Naive thymus-derived CD8-positive, alpha-beta T cell (primary cell): ENCODE measurements at regions not wholly inside any gene's neighbourhood (a gene's known extent, or its start where the extent isn't known, plus 50 kb on each side); places are given as distances from the start of the nearest gene placed in this dataset.

Experiments
- ATAC-seq, 2 donors: fragments of 150-1000 bp; cut with Tn5 transposase in 1 of 2; sonication (Bioruptor Pico), chemical (Tn5 transposase) in 1 of 2; 1 replicate in 1 of 2; 2 replicates in 1 of 2; pipeline ENCODE4 v1.10.0; 2021; ENCODE audit warnings: mild to moderate bottlenecking in 2 of 2, moderate library complexity in 2 of 2
- POLR2A ChIA-PET: fragments of 350-600 bp; sonication (Branson Sonifier 250); formaldehyde crosslinking; loops from one replicate; lab custom pipeline; 2021; ENCODE audit warnings: antibody characterized with exemption; lab: Charles Lee
- DNase-seq, 10 donors: peaks; one replicate each; pipeline versions ENCODE4 v3.0.0 to v3.0.0-alpha.2; 2020 to 2022
- H3K27ac Mint-ChIP-seq, 10 donors: one replicate each; pipeline ENCODE4 v1.8.0; 2020 to 2022; ENCODE audit warnings: mild to moderate bottlenecking in 10 of 10, mixed read lengths in 10 of 10, moderate library complexity in 4 of 10, inconsistent platforms in 1 of 10
- H3K27me3 Mint-ChIP-seq, 5 donors: one replicate each; pipeline ENCODE4 v1.8.0; 2021 to 2022; ENCODE audit warnings: mixed read lengths in 5 of 5
- H3K36me3 Mint-ChIP-seq, 3 donors: one replicate each; pipeline ENCODE4 v1.8.0; 2020 to 2022; ENCODE audit warnings: mixed read lengths in 3 of 3, mild to moderate bottlenecking in 2 of 3, inconsistent platforms in 1 of 3
- H3K4me1 Mint-ChIP-seq, 4 donors: one replicate each; pipeline ENCODE4 v1.8.0; 2021 to 2022; ENCODE audit warnings: mixed read lengths in 4 of 4
- H3K4me3 Mint-ChIP-seq, 10 donors: one replicate each; pipeline ENCODE4 v1.8.0; 2020 to 2022; ENCODE audit warnings: mild to moderate bottlenecking in 10 of 10, mixed read lengths in 10 of 10, moderate library complexity in 6 of 10, inconsistent platforms in 1 of 10
- H3K9me3 Mint-ChIP-seq, 9 donors: one replicate each; pipeline ENCODE4 v1.8.0; 2020 to 2022; ENCODE audit warnings: mixed read lengths in 9 of 9, mild to moderate bottlenecking in 3 of 9, inconsistent platforms in 1 of 9, moderate library complexity in 1 of 9

DNA sequence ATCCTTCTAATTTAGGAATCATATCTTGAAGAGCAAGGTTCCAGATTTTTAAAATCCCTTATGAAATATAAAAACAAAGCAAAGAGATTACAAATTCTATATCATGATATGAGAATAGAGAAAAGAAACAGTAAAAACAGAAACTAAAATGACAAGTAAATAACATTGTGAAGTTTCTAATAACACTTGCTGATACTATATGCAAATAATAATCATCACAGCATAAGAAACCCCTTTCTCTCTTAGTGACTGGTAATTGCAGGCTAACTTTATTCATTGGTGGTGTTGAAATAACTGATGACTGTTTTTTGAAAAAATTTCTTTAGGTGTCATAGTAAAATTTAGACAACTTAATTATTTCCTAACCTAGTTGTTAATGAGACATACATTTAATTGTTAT lies 281.6 kb downstream of the PLA2G4A start:
- H3K27ac Mint-ChIP-seq: no peak overlapping the region
- no peaks in the 10 kb centered on the region for H3K27me3 Mint-ChIP-seq
- ATAC-seq (no peak), DNase-seq (no peak)
- H3K4me3 Mint-ChIP-seq: no peak overlapping the region
- H3K9me3 Mint-ChIP-seq: peaks cover 0 to 16% (median 1%) of the 10 kb centered on the region in 9 donors
- POLR2A ChIA-PET: no interaction called here
- no peaks in the 10 kb centered on the region for H3K36me3 Mint-ChIP-seq
- peaks cover 0 to 8% (median 2%) of the 10 kb centered on the region in 4 donors for H3K4me1 Mint-ChIP-seq

DNA sequence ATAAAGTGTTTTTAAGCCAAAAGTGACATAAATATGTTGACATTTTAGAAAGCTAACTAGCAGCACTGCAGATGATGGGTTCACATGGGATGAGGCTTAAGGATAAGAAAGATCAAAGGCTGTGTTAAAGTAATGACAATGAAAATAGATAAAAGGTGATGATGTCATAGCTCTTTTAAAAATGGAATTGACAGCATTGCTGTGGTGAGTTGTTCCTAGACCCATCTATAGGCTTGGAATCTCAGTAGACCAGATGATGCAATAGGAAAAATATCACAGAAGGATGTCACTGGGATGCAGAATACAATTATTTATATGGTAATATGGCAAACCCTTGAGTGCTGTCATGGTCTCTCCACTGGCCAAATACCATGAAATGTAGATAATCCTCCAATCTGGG lies 286.0 kb downstream of the PLA2G4A start:
- DNase-seq (no peak), ATAC-seq (no peak)
- no peak overlapping the region for H3K27ac Mint-ChIP-seq
- no peak overlapping the region for H3K4me3 Mint-ChIP-seq
- POLR2A ChIA-PET: no interaction called here
- H3K36me3 Mint-ChIP-seq: no peaks in the 10 kb centered on the region
- no peaks in the 10 kb centered on the region for H3K27me3 Mint-ChIP-seq
- H3K4me1 Mint-ChIP-seq: no peaks in the 10 kb centered on the region
- H3K9me3 Mint-ChIP-seq: peaks cover 0 to 18% (median 4%) of the 10 kb centered on the region in 9 donors

DNA sequence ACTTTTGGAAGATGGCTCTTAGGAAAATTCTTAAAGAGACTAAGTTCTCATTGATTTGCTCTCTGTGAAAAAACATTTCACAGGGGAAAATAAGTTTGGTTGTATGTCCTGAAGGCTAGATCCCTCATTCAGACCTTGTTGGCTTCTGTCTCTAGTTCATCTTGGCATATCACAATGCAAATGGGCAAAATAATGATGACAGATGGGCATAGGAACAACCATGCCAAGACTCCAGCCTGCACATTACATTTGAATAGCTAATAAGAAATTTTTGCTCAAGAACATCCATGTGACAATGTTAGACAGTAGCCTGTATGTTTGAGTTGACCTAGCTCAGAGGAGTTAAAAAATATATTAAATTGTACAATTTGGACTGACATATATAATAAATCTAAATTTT lies 292.9 kb downstream of the PLA2G4A start:
- POLR2A ChIA-PET: no interaction called here
- Mint-ChIP-seq H3K27ac (no peak overlapping the region), H3K27me3 (no peaks in the 10 kb centered on the region), H3K9me3 (peaks cover 0 to 25% (median 4%) of the 10 kb centered on the region in 9 donors), H3K4me1 (no peaks in the 10 kb centered on the region), H3K4me3 (no peak overlapping the region), H3K36me3 (no peaks in the 10 kb centered on the region)
- DNase-seq (no peak), ATAC-seq (no peak)

DNA sequence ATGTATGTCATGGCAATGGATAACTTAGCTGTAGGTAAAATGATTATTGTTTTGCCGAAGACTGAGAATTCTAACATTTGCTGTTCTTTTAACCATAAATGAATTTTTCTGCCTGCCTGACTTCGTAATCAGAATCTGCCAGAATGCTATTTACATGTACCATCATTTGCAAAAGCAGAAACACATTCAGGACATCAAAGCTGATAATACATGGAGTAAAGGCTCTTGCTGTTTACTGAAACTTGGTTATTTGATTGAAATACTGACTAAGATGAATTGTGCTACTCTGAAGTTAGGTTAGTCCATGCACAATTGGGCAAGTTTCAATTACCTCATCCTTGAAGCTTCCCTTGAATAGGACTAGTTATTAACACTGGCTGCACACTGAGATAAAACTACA lies 293.8 kb downstream of the PLA2G4A start:
- no peak overlapping the region for H3K4me3 Mint-ChIP-seq
- peaks cover 0 to 21% (median 3%) of the 10 kb centered on the region in 9 donors for H3K9me3 Mint-ChIP-seq
- no peak overlapping the region for H3K27ac Mint-ChIP-seq
- DNase-seq (no peak), ATAC-seq (no peak)
- no peaks in the 10 kb centered on the region for H3K27me3 Mint-ChIP-seq
- H3K4me1 Mint-ChIP-seq: no peaks in the 10 kb centered on the region
- H3K36me3 Mint-ChIP-seq: no peaks in the 10 kb centered on the region
- POLR2A ChIA-PET: no interaction called here

DNA sequence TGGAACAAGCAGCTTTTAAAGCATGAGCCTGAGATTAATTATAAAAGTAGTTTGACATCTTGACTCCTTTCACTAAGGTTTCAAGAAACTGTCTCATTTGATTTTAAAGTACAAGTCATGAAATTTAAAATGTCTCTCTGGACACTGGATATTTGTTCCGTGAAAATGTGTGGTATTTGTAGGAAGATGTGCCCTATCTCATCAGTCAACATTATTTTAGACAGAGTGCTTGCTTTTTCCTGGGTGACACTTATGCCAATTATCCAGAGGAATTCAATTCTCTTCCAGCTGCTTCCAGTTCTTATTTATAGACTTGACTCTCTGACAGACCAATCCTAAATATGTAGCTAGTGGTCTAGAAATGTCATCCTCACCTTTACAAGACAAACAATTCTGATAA lies 300.4 kb downstream of the PLA2G4A start:
- H3K36me3 Mint-ChIP-seq: peaks cover 0 to 3% (median 0%) of the 10 kb centered on the region in 3 donors
- ATAC-seq (no peak), DNase-seq (no peak)
- no peaks in the 10 kb centered on the region for H3K27me3 Mint-ChIP-seq
- no peak overlapping the region for H3K27ac Mint-ChIP-seq
- no peak overlapping the region for H3K4me3 Mint-ChIP-seq
- POLR2A ChIA-PET: no interaction called here
- H3K4me1 Mint-ChIP-seq: peaks cover 0 to 10% (median 3%) of the 10 kb centered on the region in 4 donors
- peaks cover 0 to 14% (median 4%) of the 10 kb centered on the region in 9 donors for H3K9me3 Mint-ChIP-seq

DNA sequence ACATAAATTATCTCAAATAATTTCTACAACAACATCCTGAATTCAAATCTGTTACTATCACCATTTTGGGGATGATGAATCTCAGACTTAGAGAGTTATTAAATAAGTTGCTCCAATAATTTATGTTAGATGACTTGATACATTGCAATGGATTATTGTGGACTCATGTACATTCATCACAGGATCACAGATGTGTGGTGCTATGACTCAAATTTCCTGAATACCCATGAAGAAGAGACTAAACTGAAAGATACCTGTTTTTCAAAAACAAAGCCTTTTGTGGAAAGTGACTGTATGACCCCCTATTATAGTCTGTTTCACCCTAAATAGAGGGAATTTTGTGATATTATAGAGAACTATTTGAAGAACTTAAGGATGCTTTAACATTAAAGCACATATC lies 315.0 kb downstream of the PLA2G4A start:
- peaks cover 3 to 47% (median 18%) of the 10 kb centered on the region in 9 donors for H3K9me3 Mint-ChIP-seq
- no peak for ATAC-seq
- no peaks in the 10 kb centered on the region for H3K27me3 Mint-ChIP-seq
- H3K4me1 Mint-ChIP-seq: peaks cover 0 to 6% (median 1%) of the 10 kb centered on the region in 4 donors
- no peak overlapping the region for H3K4me3 Mint-ChIP-seq
- no peak for DNase-seq
- POLR2A ChIA-PET: no interaction called here
- H3K36me3 Mint-ChIP-seq: peaks cover 2 to 8% (median 3%) of the 10 kb centered on the region in 3 donors
- no peak overlapping the region for H3K27ac Mint-ChIP-seq

DNA sequence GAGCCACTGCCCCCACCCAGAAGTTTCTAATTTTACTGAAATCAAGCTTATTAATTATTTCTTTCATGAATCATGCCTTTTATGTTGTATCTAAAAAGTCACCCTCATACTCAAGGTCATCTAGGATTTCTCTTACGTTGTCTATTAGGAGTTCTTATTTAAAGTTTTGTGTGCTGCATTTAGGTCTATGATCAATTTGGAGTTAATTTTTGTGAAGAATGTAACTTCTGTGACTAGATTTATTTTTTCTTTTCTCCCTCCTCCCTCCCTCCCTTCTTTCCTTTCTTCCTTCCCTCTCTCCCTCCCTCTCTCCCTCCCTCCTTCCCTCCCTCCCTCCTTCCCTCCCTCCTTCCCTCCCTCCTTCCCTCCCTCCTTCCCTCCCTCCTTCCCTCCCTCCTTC lies 317.6 kb downstream of the PLA2G4A start:
- no peak overlapping the region for H3K27ac Mint-ChIP-seq
- H3K4me1 Mint-ChIP-seq: peaks cover 0 to 6% (median 1%) of the 10 kb centered on the region in 4 donors
- H3K27me3 Mint-ChIP-seq: no peaks in the 10 kb centered on the region
- POLR2A ChIA-PET: no interaction called here
- no peak for DNase-seq
- H3K4me3 Mint-ChIP-seq: no peak overlapping the region
- peaks cover 1 to 6% (median 3%) of the 10 kb centered on the region in 3 donors for H3K36me3 Mint-ChIP-seq
- peaks cover 3 to 50% (median 23%) of the 10 kb centered on the region in 9 donors for H3K9me3 Mint-ChIP-seq
- no peak for ATAC-seq

DNA sequence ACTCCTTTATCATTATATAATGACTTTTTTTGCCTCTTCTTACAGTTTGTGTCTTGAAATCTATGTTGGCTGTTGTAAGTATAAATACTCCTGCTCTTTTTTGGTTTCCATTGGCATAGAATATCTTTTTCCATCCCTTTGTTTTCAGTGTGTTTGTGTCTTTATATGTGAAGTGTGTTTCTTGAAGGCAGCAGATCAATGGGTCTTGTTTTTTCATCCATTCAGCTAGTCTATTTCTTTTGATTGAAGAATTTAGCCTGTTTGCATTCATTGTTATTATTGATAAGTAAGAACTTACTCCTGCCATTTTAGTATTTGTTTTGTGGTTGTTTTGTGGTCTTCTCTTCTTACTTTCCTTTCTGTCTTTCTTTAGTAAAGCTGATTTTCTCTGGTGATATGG lies 322.8 kb downstream of the PLA2G4A start:
- Mint-ChIP-seq H3K27ac (no peak overlapping the region), H3K36me3 (peaks cover 10 to 26% (median 13%) of the 10 kb centered on the region in 3 donors), H3K27me3 (no peaks in the 10 kb centered on the region), H3K4me3 (no peak overlapping the region), H3K9me3 (peaks cover 9 to 71% (median 45%) of the 10 kb centered on the region in 9 donors), H3K4me1 (peaks cover 0 to 3% (median under 1%) of the 10 kb centered on the region in 4 donors)
- POLR2A ChIA-PET: no interaction called here
- ATAC-seq (no peak), DNase-seq (no peak)

DNA sequence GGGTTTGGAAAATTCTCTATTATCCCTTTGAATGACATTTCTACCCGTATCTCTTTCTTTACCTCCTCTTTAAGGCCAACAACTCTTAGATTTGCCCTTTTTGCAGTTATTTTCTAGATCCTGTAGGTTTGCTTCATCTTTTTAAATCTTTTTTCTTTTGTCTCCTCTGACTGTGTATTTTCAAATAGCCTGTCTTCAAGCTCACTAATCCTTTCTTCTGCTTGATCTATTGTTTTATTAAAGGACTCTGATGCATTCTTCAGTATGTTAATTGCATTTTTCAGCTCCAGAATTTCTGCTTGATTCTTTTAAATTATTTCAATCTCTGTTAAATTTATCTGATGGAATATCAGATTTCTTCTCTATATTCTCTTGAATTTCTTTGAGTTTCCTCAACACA lies 324.3 kb downstream of the PLA2G4A start:
- ATAC-seq (no peak), DNase-seq (no peak)
- Mint-ChIP-seq H3K27me3 (no peaks in the 10 kb centered on the region), H3K9me3 (peaks cover 6 to 61% (median 37%) of the 10 kb centered on the region in 9 donors), H3K36me3 (peaks cover 7 to 26% (median 13%) of the 10 kb centered on the region in 3 donors), H3K27ac (no peak overlapping the region), H3K4me3 (no peak overlapping the region), H3K4me1 (peaks cover 0 to 12% (median 6%) of the 10 kb centered on the region in 4 donors)
- POLR2A ChIA-PET: no interaction called here

DNA sequence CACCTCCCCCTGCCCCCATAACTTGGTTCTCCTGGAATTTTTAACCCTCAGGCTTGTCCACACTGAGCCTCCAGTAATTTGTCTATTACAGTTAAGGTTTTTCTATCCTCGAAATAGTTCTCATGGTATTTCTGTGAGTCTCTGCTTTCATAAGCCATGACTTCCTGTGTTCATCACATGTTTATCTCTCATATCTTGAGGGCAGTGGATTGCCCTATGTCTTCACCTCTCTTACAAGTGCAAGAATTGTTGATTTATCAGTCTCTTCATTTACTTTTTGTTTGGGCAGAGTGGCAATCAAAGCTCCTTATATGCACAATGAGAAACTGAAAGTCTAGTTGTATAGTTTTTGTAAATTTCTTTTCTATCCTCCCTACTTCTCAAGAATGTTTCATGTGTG lies 328.4 kb downstream of the PLA2G4A start:
- peak overlapping the region in 3 of 10 donors; percentile 8 to 50 (median 13) for H3K4me3 Mint-ChIP-seq

DNA sequence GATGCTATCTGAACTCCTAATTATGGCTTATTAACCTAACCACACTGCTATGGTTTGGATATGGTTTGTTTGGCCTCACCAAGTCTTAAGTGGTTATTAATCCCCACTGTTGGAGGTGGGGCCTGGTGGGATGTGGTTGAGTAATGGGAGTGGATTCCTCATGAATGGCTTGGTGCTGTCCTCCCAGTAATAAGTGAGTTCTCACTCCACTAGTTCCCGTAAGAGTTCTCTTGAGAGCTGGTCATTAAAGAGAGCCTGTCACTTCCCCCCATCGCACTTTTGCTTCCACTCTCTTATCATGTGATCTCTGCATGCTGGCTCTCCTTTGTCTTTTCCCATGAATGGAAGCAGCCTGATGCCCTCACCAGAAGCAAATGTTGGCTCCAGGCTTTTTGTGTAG lies 328.8 kb downstream of the PLA2G4A start:
- H3K4me1 Mint-ChIP-seq: peaks cover 0 to 12% (median 6%) of the 10 kb centered on the region in 4 donors
- peak overlapping the region in 1 of 10 donors; percentile 50 for H3K4me3 Mint-ChIP-seq
- peak overlapping the region in 1 of 10 donors; percentile 71 for H3K27ac Mint-ChIP-seq
- peaks cover 4 to 27% (median 13%) of the 10 kb centered on the region in 9 donors for H3K9me3 Mint-ChIP-seq
- POLR2A ChIA-PET: no interaction called here
- no peaks in the 10 kb centered on the region for H3K27me3 Mint-ChIP-seq
- DNase-seq (no peak), ATAC-seq (no peak)
- H3K36me3 Mint-ChIP-seq: peaks cover 3 to 10% (median 7%) of the 10 kb centered on the region in 3 donors

More for the DNA sequence above, 328.4 kb downstream of the PLA2G4A start:
- peaks cover 3 to 14% (median 8%) of the 10 kb centered on the region in 3 donors for H3K36me3 Mint-ChIP-seq
- POLR2A ChIA-PET: no interaction called here
- H3K9me3 Mint-ChIP-seq: peaks cover 4 to 32% (median 18%) of the 10 kb centered on the region in 9 donors
- no peak for ATAC-seq
- H3K4me1 Mint-ChIP-seq: peaks cover 0 to 12% (median 6%) of the 10 kb centered on the region in 4 donors
- no peak for DNase-seq
- peak overlapping the region in 3 of 10 donors; percentile 4 to 71 (median 6) for H3K27ac Mint-ChIP-seq
- no peaks in the 10 kb centered on the region for H3K27me3 Mint-ChIP-seq

DNA sequence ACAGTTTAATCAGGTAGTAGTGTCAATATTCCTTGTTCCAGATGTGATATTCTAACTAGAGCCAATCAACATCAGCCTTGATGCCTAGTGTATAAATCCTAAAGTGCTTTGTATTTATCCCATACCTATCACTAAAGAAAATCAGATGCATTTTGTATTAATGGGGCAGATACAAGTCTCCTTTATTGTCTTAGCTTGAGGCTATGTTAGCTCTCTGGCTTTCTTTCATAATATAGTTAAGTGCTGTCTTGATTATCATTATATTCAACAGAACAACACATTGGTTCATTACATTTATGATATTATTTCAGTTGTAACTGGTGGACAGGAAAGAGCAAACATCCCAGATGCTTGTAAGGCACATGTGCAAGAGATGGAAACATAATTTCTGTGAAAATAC lies 338.8 kb downstream of the PLA2G4A start:
- peaks cover 0 to 3% (median 0%) of the 10 kb centered on the region in 3 donors for H3K36me3 Mint-ChIP-seq
- no peak overlapping the region for H3K4me3 Mint-ChIP-seq
- no peak for ATAC-seq
- no peak overlapping the region for H3K27ac Mint-ChIP-seq
- H3K4me1 Mint-ChIP-seq: no peaks in the 10 kb centered on the region
- no peak for DNase-seq
- peaks cover 0 to 44% (median 11%) of the 10 kb centered on the region in 9 donors for H3K9me3 Mint-ChIP-seq
- POLR2A ChIA-PET: no interaction called here
- H3K27me3 Mint-ChIP-seq: no peaks in the 10 kb centered on the region

DNA sequence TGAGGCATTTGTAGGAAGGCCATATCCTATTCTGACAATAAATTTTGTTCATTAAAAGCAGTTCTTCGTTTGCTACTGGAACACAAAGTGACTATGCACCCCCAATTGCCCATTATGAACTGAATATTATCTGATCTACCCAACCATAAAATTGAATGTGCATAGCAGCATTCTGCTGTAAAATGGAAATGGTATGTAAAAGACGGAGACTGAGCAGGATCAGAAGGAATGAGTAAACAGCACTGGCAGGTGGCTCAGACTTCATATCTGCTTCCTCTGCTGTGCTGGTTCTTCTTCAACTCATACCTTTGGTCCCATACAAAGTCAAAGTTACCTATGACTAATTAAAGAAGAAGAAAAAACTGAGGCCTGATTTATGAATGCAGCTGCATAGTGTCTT lies 339.5 kb downstream of the PLA2G4A start:
- no peak for ATAC-seq
- H3K9me3 Mint-ChIP-seq: peaks cover 0 to 44% (median 15%) of the 10 kb centered on the region in 9 donors
- DNase-seq: no peak
- H3K4me3 Mint-ChIP-seq: no peak overlapping the region
- H3K27ac Mint-ChIP-seq: no peak overlapping the region
- H3K36me3 Mint-ChIP-seq: peaks cover 0 to 3% (median 0%) of the 10 kb centered on the region in 3 donors
- H3K4me1 Mint-ChIP-seq: no peaks in the 10 kb centered on the region
- POLR2A ChIA-PET: no interaction called here
- H3K27me3 Mint-ChIP-seq: no peaks in the 10 kb centered on the region

DNA sequence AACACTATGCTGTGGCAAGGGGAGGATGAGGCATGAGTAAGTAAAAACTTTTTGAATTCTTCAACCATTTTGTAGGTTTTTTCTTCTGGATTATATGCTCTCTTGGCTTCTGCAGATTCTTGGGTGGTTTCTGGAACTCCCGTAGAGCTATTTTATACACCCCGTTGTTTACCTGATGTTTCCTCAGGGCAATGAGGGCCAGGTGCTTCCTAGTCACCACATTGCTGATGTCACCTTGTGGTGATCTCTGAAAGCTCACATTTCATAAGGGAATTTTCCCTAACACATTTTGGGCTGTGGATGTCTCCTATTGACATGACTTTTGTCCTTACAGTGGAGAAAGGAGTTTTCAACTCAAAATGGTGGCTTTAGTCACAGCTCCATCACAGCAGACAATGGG lies 356.6 kb downstream of the PLA2G4A start:
- POLR2A ChIA-PET: no interaction called here
- no peak overlapping the region for H3K27ac Mint-ChIP-seq
- H3K4me3 Mint-ChIP-seq: no peak overlapping the region
- peaks cover 4 to 12% (median 5%) of the 10 kb centered on the region in 3 donors for H3K36me3 Mint-ChIP-seq
- H3K4me1 Mint-ChIP-seq: no peaks in the 10 kb centered on the region
- no peaks in the 10 kb centered on the region for H3K27me3 Mint-ChIP-seq
- no peak for DNase-seq
- no peak for ATAC-seq
- H3K9me3 Mint-ChIP-seq: peaks cover 4 to 50% (median 27%) of the 10 kb centered on the region in 9 donors
